SHP77 treated with DMSO at 0.1 percent for 48 hours (cell line): ENCODE measurements at regions not wholly inside any gene's neighbourhood (a gene's known extent, or its start where the extent isn't known, plus 50 kb on each side); places are given as distances from the start of the nearest gene placed in this dataset.
"Not testable (repeated sequence)": the region's sequence is repeated elsewhere in the genome, so short reads cannot be mapped to it uniquely, and the experiment has no call there.

ENCODE experiments used
- DNase-seq: peaks from one replicate; lab custom pipeline; 2025; lab: John Stamatoyannopoulos, UW

DNA sequence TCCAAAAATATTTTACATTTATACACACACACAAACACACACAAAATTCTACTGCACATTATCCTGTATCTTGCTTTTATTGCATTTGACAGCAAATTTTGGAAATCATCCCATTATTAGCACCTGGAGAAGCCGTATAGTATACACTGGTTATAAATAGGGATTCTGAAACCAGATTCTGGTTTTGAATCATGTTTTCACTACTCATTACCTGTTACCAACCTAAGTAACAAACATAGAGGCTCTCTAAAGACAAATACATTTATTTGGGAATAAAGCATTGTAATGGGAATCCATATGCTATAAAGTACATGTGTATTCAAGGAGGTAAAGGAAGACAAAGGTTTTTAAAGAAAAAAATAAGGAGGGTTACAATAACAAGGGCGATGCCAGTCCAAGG lies 106.8 kb downstream of the OR2B2 start:
- no peak for DNase-seq

DNA sequence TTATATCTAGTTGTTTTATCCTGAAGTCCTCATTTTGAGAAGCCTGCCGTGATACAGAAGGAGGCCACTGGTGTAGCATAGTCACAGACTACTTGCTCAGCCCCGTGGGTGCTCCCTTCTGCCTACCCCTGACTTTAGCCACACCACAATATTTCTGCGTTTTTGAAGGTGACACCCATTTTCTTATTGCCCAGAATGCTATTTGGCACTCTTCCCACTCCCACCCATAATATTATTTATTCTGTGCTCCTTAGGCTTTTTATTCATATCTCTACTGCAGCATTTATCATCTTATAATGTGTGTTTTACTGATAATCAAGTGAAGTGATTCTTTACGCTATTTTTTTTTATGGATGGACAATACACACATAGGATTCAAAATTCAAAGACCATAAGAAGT lies 107.3 kb downstream of the OR2B2 start:
- DNase-seq = no peak

DNA sequence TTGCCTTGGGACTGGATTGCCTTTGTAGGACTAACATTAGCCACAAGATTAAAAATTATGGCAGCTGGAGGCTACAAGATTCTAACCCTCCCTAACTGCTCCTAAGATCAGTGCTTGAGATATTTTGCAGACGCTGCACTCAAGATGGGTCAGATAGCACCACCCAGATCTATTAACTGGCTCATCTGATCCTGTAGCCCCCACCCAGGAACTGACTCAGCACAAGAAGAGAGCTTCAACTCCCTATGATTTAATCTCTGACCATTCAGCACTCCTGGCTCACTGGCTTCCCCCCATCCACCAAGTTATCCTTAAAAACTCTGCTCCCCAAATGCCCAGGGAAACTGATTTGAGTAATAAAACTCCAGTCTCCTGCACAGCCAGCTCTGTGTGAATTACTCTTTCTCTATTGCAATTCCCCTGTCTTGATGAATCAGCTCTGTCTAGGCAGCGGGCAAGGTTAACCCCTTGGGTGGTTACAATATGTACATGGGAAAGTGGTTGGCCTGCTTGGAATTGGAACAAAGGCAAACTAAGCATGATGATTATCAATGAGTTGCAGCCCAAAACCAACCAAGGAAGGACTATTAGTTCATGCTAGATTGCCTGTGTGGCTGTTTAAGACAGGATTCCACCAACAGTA lies 111.3 kb downstream of the OR2B2 start:
- no peak for DNase-seq

DNA sequence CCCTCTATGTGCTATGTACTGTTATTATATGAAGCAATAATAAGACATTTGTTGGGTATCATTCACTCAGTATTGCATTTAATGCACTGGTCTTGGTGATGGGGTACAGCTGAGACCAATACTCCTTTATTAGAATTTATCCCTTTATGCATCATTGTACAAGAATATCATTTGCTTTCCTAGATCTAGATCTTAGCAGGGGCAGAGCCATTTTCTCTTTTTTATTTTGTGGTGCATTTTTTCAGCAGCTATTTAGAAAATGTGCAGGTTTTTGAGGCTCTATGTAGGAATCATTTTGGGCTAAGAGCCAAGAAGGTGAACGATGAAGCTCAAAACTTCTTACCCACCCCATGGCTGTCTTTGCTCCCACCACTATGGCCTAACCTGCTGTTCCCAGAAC lies 114.2 kb downstream of the OR2B2 start:
- no peak for DNase-seq

DNA sequence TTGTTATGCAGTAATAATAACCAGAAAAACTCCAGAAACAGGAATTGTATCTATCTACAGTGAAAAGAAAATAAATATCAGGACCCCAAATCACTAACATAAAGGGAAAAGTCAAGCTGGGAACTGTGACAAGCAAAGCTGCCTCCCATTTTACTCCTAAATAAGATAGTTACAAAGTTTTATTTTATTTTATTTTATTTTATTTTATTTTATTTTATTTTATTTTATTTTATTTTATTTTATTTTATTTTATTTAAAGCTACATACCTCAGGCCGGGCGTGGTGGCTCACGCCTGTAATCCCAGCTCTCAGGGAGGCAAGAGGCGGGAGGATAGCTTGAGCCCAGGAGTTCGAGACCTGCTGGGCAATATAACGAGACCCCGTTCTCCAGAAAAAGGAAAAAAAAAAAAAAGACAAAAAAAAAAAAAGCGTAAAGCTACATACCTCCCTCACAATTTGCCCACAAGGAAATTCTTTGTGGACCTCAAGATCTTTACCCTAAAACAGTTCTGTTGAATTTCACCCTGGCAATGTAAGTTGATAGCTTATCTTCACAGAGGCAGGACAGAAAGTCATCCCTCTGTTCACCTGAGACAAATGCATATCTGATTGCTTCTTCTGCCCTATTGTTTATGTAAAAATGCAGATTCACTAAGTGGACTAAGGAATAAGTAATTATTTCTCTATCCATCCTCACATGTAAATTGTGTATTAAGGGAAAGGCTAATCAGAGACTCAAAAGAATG lies 115.3 kb downstream of the OR2B2 start:
- DNase-seq = not testable (repeated sequence)

DNA sequence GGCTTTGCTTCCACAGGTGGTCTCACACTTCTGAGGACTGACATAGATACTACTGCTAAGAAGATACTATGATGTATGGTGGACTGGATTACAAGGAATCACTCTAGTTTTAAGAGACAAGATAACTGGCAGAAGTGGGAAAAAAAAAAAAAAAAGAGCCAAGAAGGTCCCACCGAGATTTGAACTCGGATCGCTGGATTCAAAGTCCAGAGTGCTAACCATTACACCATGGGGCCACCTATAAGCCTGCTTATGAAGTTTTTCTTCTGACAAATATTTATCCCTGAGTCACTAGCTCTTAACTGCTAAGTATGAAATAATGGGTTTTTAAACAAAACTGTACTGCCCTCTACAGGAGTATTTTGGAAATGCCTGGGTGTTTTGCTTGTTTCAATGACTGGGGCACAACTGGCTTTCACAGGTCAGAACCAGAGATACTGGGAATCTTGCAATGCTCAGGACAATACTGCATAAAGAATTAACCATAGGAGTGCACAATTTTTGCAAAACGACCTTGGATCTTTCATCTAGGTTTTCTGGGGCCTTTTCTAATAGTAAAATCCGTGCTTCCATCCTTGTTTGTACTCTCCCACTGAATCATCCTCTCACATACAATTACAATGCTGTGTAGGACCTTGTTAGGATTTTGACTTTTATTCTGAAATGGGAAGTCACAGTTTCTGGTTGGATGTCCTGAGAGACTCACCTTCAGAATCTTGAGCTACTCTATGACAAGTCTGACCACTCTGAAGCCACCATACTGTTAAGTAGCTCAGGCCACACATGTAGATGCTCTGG lies 116.3 kb downstream of the OR2B2 start:
- DNase-seq = no peak

DNA sequence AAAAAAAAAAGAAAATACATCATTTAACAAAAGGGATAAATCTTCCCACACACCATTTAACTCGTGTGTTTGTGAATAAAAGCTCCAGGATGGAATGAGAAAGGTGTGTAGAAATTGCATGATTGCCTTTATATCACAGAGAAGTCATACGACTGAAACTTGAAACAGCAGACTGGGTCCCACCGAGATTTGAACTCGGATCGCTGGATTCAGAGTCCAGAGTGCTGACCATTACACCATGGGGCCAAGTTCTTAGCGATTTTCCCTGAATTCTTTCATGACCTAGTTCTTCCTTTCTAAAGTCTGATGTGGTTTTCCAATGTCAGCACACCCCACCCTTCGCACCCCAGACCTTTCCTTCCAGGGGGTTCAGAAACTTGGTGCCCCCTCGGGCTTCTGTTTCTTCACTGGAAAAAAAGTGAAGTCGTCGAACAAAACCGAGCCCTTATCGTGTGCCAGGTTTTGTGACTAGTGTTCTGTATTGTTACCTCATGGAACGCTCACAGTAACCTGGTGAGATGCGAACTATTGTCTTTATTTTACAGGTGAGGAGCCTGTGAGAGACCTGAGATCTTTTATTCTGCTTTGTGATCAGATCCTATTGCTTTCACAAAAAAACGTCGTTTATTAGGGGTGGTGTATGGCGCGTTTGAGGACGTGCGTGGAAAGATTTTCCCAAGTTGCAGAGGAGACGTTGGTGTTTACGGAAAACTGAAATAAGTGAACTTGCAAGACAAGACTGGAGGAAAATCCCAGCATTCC lies 120.8 kb downstream of the OR2B2 start:
- DNase-seq = no peak

DNA sequence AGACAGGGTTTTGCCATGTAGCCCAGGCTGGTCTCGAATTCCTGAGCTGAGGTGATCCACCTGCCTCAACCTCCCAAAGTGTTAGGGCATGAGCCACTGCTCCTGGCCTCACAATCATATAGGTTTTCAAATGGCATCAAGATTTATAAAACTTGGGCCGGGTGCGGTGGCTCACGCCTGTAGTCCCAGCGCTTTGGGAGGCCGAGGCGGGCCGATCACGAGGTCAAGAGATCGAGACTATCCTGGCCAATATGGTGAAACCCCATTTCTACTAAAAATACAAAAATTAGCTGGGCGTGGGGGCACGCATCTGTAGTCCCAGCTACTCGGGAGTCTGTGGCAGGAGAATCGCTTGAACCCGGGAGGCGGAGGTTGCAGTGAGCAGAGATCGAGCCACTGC lies 123.8 kb downstream of the OR2B2 start:
- DNase-seq = not testable (repeated sequence)

DNA sequence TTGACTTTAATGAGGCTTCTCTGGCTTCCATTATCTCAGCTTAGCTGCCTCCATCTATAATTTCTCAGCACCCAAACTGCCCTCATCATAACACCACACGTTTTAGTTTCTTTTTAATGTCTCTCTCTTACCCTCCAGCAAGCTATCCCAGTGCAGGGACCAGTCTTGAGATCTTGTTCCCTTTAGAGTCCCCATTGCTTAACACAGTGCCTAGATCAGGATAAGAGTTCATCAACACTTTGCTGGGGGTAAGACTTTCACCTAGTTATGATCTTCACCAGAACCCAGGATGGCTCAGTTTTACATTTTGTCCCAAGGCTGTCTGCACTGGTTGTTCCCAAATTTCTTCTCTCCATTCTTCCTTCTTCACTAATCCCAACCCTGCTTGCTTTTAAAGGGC lies 126.1 kb downstream of the OR2B2 start:
- no peak for DNase-seq

DNA sequence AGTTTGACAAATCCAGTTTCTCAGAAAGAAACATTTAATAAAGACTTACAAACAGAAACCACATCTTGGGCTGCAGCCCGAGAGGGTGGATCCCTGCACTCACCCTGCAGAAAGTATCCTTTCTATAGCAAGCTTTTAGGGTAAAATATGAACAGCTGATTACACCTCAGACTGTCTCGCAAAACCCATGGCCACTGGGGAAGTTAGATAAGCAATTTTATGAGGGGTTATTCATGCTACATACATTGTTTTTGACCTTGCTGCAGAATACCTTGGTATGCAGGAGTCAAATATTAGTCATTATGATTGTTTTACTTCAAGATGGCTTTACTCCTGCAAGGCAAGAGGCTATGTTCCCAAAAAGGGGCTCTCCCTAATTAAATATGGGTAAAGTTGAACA lies 126.9 kb downstream of the OR2B2 start:
- no peak for DNase-seq

DNA sequence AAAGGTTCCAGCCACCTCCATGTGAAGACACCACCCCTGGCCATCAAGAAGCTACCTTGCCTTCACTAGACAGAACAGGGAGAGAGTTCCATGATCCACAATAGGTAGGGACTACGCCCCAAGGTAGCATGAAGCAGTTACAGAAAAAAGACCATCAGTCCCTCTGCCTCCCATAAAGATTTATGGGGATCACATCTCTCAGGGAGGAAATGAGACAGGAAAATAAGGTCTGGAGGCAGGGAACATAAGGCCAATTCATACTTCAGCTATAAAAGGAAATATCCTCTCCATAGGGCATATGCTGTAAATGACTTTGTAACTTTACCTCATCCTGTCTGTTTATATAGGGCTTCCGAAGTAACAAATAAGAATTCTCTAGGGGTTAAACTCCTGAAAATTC lies 129.4 kb downstream of the OR2B2 start:
- DNase-seq = no peak

DNA sequence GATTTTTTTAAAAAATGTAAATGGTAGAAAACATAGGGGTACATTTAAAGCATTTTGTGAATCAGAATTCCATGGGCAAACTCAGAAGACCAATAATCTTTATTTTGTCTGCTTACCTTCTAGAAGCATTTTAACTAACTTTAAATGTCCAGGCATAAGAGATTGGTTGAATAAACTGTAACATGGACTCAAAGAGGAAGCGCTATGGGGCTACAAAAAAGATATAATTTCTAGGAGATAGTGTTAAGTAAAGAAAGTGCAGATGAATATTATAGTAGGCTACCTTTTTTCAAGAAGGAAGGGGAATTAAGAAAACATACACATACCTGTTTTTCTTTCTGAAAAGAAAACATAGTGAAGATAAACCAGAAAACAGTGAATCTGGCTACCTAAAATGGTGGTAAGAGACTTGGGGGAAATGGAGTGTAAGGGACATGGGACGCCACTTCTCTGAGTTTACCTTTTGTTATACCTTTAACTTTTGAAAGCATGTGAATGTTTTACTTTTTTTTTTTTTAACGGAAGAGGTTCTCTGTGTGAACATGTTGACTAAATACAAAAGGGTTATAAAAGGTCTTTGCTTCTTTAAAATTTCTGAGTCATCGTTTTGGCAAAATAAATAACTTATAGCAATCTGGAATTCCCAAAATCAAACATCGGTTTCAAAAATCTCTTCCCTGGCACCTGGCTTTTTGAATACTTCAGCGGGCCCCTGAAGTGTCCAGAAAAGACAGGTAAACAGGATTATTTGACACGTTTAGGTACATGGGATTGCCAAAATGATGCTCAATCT lies 133.4 kb downstream of the OR2B2 start:
- DNase-seq = no peak

DNA sequence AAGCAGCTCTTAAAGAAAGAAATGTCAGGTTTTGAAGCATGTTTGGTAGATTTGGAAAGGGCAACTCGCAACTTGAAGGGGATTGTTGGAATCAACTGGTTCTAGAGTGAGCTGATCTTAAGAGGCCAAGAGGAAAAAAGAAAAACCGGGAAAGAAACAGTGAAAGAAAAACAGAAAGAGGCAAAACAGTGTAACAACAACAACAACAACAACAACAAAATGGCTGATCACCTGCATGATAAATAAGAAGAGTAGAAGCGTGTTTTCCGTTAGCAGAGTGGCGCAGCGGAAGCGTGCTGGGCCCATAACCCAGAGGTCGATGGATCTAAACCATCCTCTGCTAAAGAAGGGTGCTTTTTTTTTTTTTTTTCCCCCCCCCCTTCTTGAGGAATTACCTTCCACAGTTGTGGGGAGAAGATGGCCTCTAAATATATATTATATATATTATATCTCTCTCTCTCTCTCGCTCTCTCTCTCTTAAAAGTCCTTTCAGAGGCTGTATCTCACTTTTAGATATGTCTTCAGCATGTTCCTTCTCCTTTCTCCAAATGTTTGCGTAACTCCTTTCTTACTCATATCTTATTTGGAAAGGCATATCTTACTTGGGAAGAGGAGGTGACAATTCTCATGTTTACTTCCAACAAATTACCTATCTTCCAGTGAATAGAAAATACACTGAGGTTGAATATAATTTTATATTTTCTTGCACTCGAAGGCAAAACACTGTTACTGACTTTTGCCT lies 134.4 kb downstream of the OR2B2 start:
- no peak for DNase-seq

DNA sequence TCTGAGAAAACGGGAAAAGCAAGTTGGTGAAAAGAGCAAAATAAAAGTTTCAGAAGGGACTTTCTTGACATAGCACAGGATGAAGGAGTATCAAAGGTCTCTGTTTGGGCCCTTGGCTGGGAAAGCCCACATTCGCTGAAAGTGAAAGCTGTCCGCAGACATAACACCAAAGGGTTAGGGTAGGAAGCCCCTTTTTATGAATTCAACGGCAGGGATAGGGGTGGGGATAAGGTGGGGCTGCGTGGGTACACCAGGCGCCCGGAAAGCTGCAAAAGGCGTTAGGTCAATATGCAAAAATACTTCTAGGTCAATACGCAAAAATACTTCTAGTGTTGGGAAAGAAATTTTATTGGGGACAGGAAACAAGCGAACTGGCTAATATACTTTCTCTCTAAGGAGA lies 135.1 kb downstream of the OR2B2 start:
- no peak for DNase-seq

DNA sequence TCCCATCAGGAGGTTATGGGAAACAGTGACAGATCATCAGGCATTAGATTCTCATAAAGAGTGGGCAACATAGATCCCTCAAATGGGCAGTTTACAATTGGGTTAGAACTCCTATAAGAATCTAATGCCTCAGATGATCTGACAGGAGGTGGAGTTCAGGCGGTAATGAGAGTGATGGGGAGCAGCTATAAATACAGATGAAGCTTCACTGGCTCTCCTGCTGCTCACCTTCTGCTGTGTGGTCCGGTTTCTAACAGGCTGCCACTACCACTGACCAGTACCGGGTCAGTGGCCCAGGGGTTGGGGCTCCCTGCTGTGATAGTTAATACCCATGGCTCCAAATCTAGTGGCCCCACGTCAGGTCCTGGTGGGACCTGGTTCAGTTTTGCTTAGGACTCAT lies 135.7 kb downstream of the OR2B2 start:
- no peak for DNase-seq

DNA sequence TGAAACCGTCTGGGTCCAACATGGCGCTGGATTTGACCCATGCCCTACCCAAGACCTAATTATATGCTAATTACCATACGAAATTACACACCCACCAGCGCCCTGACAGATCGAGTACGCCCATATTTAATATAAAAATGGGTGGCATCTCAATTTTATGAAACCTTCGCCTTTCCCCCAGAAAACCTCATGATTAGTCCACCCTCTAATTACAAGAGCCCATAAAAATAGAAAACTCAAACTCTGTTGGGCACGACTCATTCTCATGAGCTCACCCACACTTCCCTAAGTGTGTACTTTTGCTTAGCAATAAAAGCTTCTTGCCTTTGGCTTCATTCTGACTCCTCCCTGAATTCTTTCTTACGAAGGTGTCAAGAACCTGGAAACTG lies 136.4 kb downstream of the OR2B2 start:
- no peak for DNase-seq

DNA sequence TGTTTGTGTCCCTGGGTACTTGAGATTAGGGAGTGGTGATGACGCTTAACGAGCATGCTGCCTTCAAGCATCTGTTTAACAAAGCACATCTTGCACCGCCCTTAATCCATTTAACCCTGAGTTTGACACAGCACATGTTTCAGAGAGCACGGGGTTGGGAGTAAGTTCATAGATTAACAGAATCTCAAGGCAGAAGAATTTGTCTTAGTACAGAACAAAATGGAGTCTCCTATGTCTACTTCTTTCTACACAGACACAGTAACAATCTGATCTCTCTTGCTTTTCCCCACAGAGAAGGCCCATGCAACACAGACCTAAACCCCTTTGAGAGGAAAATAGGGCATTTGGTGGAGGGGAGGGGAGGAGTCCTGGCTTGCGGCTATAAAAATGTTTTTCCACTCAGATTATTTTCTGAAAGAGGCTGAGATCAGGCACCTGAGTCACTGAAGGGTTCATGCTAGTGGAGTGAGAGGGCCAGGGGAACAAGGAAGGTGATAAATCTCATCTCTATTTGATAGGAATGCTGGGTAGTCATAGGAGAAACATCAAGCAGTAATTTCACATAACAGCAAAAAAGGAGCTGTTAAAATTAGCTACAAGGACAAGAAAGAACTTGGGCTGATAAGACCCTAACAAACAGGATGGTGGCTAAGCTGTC lies 136.9 kb downstream of the OR2B2 start:
- not testable (repeated sequence) for DNase-seq

DNA sequence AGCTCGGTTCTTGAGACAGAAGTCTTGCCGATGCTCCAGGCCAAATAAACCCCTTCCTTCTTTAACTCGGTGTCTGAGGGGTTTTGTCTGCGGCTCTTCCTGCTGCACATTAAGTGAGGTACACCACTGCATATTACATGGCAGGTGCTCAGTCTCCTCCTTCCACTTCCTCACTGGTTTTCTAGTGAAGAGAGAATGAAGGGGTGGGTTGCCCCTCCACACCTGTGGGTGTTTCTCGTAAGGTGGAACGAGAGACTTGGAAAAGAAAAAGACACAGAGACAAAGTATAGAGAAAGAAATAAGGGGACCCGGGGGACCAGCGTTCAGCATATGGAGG lies 138.0 kb downstream of the OR2B2 start:
- DNase-seq = not testable (repeated sequence)

DNA sequence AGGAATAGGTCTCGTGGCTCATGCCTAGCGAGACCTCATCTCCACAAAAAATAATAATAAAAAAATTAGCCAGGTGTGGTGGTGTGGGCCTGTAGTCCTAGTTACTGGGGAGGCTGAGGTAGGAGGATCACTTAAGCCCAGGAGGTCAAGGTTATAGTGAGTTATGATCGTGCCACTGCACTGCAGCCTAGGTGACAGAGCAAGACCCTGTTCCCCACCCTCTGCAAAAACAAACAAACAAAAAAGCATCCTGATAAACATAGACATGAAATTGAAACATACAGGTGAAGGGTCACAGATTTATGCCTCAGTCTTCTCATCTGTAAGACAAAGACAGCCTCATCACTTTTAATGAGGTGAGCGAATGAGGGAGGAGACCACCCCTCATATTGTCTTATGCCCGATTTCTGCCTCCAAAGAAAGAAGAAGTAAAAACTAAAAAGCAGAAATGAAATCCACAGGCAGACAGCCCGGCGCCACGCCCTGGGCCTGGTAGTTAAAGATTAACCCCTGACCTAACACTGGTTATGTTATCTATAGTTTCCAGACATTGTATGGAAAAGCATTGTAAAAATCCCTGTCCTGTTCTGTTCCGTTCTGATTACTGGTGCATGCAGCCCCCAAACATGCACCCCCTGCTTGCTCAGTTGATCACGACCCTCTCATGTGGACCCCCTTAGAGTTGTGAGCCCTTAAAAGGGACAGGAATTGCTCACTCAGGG lies 138.5 kb downstream of the OR2B2 start:
- not testable (repeated sequence) for DNase-seq
